Esophagus muscularis mucosa (tissue), 4 donors: ENCODE measurements at regions not wholly inside any gene's neighbourhood (a gene's known extent, or its start where the extent isn't known, plus 50 kb on each side); places are given as distances from the start of the nearest gene placed in this dataset.

Source experiments
- CTCF ChIP-seq, 3 experiments: fragments of 200-600 bp in 2 of 3; fragments of 450-650 bp in 1 of 3; sonication (generic) in 2 of 3; IDR thresholded peaks; one replicate each; pipeline ENCODE4 v1.5.1; 2017 to 2019; ENCODE audit warnings: antibody characterized with exemption in 3 of 3, mild to moderate bottlenecking in 2 of 3, moderate library complexity in 1 of 3
- EP300 ChIP-seq: sonication (generic); formaldehyde crosslinking; IDR thresholded peaks from one replicate; pipeline ENCODE4 v1.6.1; 2017; ENCODE audit warnings: antibody characterized with exemption
- POLR2A ChIP-seq: fragments of 450-650 bp; IDR thresholded peaks from one replicate; pipeline ENCODE4 v1.6.1; 2017; ENCODE audit warnings: antibody characterized with exemption, moderate library complexity, mild to moderate bottlenecking, low read depth
- POLR2AphosphoS5 ChIP-seq, 2 donors: sonication (generic); formaldehyde crosslinking; IDR thresholded peaks; one replicate each; pipeline ENCODE4 v1.6.1; 2017; ENCODE audit warnings: antibody characterized with exemption in 2 of 2

GRCh38 chr2:84301717-84302116 lies 157.4 kb downstream of the SUCLG1 start:
- TF ChIP-seq CTCF (IDR thresholded peaks at IDR 0.05) (no peak), EP300 (no peak), POLR2AphosphoS5 (IDR thresholded peaks at IDR 0.05) (no peak), POLR2A (no peak)
